Choroid plexus epithelial cell (primary cell): ENCODE measurements at regions not wholly inside any gene's neighbourhood (a gene's known extent, or its start where the extent isn't known, plus 50 kb on each side); places are given as distances from the start of the nearest gene placed in this dataset.

Source experiments
- DNase-seq: peaks from one replicate; pipeline ENCODE4 v3.0.0-alpha.2; 2010; ENCODE audit warnings: low read depth
- H3K4me3 ChIP-seq: 2 replicates; pipeline ENCODE4 v1.5.1; 2011; ENCODE audit warnings: low read depth, mild to moderate bottlenecking, control low read depth, low read length, moderate library complexity
- TF ChIP-seq, protein P1 (sequence below): conservative IDR thresholded peaks from 2 replicates; pipeline ENCODE4 v1.5.1; 2011; ENCODE audit warnings: low read depth, mild to moderate bottlenecking, control low read depth, inconsistent platforms, low read length, moderate library complexity

DNA sequence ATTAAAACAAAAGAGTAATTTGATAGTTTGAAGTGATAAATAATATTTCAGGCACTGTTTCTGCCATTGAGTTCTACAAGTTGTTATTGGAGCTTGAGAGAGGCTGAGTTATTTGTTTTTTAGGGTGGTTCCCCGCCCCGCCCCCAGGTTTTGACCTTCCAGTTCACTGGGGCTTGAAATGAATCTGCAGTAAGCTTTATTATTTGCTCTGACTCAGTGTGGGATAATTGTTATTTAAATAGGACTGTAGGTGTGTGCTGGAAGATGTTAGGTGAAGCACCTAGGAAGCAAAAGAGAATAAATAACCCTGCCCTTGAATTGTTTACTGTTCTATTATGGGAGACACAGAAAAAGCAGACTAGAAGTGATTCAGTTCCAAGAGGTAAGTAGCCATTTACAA lies 81.2 kb upstream of the KCNIP4 start:
- TF ChIP-seq, protein P1, sequence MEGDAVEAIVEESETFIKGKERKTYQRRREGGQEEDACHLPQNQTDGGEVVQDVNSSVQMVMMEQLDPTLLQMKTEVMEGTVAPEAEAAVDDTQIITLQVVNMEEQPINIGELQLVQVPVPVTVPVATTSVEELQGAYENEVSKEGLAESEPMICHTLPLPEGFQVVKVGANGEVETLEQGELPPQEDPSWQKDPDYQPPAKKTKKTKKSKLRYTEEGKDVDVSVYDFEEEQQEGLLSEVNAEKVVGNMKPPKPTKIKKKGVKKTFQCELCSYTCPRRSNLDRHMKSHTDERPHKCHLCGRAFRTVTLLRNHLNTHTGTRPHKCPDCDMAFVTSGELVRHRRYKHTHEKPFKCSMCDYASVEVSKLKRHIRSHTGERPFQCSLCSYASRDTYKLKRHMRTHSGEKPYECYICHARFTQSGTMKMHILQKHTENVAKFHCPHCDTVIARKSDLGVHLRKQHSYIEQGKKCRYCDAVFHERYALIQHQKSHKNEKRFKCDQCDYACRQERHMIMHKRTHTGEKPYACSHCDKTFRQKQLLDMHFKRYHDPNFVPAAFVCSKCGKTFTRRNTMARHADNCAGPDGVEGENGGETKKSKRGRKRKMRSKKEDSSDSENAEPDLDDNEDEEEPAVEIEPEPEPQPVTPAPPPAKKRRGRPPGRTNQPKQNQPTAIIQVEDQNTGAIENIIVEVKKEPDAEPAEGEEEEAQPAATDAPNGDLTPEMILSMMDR = no peak

DNA sequence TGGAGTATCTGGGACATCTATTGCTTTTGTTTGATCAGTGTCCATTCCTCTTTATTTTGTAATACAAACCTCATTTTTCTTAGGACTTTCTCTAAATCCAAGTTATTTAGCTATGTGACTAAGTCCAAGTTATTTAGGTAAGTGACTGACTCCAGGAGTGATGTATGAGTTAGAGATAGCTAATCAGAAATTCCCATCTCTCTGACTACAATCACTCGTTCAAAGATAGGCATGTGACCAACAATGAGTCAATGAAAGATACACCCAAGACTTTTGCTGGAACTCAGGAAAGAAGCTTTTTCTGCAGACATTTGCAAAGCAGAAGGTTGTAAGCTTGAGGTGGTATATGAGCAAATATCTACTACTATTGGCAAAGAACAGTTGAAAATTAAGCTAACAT lies 72.5 kb upstream of the KCNIP4 start:
- no peak overlapping the region for H3K4me3 ChIP-seq
- no peak for DNase-seq
- TF ChIP-seq, protein P1 = no peak

More for the DNA sequence above, 81.2 kb upstream of the KCNIP4 start:
- H3K4me3 ChIP-seq = no peak overlapping the region
- no peak for DNase-seq

DNA sequence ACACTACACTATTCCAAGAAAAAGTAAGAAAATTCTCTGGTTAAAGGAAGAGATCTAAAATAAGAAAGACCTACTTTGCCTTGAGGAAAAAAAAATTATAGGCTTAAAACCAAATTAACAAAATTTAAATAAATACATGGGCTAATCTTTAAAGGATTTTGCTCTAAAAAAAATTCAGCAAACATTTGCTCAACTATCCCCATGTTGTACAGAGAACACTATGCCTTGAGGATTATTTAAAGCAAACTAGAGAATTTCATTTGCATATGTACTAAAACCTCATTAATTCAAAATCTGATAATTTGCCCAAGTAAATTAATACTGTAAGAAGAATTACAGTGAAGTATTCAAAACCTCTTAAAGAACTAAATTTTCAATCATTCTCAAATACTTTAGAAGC lies 71.6 kb upstream of the KCNIP4 start:
- TF ChIP-seq, protein P1 = no peak
- no peak overlapping the region for H3K4me3 ChIP-seq
- DNase-seq = no peak

DNA sequence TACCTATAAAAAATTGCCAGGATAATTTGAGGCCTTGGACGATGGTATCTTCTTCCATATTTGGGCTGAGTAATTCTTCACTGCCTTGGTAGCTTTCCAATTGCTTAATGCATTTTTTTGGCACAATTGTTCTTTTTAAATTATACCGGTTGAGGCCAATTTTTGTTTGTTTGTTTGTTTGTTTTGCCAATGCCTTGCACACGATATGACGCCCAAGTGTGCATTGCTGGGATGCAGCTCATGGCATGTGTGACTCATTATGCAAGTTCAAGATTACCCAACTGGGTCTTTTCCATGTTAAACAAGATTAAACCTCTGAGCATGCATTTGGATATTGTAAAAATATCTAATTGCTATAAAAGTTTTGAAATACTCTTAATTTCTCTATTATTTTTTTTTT lies 71.1 kb upstream of the KCNIP4 start:
- DNase-seq = no peak
- no peak overlapping the region for H3K4me3 ChIP-seq
- TF ChIP-seq, protein P1 = no peak

DNA sequence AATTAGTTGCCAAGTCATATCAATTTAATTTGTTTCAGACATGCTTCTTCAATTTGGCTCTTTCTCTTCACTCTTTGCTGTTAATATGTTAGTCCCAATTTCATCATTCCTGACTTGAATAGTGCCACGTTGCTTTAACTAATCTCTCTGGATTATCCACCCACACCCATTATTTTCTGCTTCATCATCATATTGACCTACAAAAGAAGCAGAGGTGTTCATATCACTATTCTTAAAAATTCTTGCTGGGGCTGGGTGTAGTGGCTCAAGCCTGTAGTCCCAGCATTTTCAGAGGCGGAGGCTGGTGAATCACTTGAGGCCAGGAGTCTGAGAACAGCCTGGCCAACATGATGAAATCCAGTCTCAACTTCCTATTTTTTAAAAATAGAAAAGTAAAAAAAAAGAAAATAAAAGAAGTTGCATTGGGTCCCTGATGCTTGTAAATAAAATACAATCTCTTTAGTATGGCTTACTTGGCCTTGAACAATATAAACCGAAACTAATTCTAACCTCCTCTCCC lies 65.7 kb upstream of the KCNIP4 start:
- H3K4me3 ChIP-seq = no peak overlapping the region
- TF ChIP-seq, protein P1 = no peak
- DNase-seq = peak; percentile 5

DNA sequence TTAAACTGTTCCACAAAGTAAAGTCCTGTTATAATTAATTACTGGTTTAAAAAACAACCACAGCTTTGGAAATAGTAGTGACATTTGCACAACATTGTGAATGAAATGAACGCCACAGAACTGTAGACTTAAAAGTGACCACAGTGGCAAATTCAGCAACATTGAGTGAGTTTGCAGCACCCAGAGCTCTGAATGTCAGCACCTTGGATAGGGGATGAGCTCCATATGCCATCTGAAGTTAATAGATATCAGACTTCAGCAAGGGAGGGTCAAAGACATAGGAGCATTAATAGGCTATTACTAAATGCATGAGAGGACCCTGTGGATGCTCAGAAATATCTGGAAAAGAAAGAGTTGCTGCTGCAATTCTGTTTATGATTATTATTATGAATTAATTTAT lies 55.3 kb upstream of the KCNIP4 start:
- no peak overlapping the region for H3K4me3 ChIP-seq
- DNase-seq = peak; percentile 1
- TF ChIP-seq, protein P1 = no peak
